ENCODE measurements at regions not wholly inside any gene's neighbourhood (a gene's known extent, or its start where the extent isn't known, plus 50 kb on each side); places are given as distances from the start of the nearest gene placed in this dataset.

DNA sequence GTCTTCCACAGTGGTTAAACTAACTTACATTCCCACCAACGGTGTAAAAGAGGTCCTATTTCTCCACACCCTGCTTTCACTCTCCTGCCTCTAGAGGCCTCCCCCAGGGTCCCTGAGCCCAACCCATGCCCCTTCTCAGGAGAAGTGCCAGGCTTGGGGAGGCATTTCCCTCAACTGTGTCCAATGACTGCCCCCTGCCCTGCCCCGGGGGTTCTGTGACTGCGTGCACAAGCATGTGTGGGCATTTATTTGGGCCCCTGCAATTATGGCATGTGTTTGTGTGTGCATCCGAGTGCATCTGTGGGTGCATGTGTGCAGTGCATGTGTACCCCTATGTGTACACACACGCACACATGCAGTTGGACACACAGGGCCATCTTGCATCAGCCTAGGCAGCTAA, 57.3 kb downstream of the INHBB start:
- no peak overlapping the region for H3K4me2 ChIP-seq (ENCODE audit: insufficient read depth in 1 of 2, low read depth in 2 of 2, low read length in 2 of 2)
- no peaks in the 10 kb centered on the region for H3K36me3 ChIP-seq (ENCODE audit: control insufficient read depth in 2 of 4, insufficient read depth in 4 of 4, low read length in 3 of 4)
- H2BK12ac ChIP-seq (ENCODE audit: low read depth, low read length), result no peak overlapping the region
- H3K56ac ChIP-seq (replicated peaks; ENCODE audit: insufficient read length, low read depth, low read length), result no peak overlapping the region
- H2AK5ac ChIP-seq (ENCODE audit: low read depth, low read length), result no peak overlapping the region
- no peaks in the 10 kb centered on the region for H3K79me1 ChIP-seq (ENCODE audit: low read depth, low read length)
- H2AFZ ChIP-seq (ENCODE audit: low read length), result no peak overlapping the region
- no peak overlapping the region for H2BK5ac ChIP-seq (ENCODE audit: low read depth, low read length)
- ChIA-PET CTCF (ENCODE audit: partially characterized antibody) (interaction anchor here (0.6 to 2.6 kb wide), 6 partner anchors 8 to 150 kb away, joined by 3 to 7 read pairs (median 5); no protein-coding TSS in a partner anchor), POLR2A (ENCODE audit: partially characterized antibody) (no interaction called here)
- H2BK15ac ChIP-seq (ENCODE audit: low read length), result 0 out of 2 replicates have a peak overlapping the region, but pooled peaks have one; percentile 92
- no peak overlapping the region for H3K4me3 ChIP-seq (ENCODE audit: extremely low read depth in 1 of 4, insufficient read depth in 2 of 4, low read depth in 3 of 4, low read length in 4 of 4)
- H4K20me1 ChIP-seq (replicated peaks in 1 of 2; ENCODE audit: control insufficient read depth in 1 of 2, insufficient read depth in 2 of 2, low read length in 2 of 2), result no peaks in the 10 kb centered on the region
- TF ChIP-seq MAFK (IDR thresholded peaks at IDR 0.05; ENCODE audit: low read depth, low read length), result no peak
- TF ChIP-seq EGR1 (IDR thresholded peaks at IDR 0.05; ENCODE audit: borderline replicate concordance, low read depth, low read length), result no peak
- no peak for TF ChIP-seq HDAC2 (IDR thresholded peaks at IDR 0.05; ENCODE audit: borderline replicate concordance in 1 of 2, low read depth in 2 of 2, low read length in 2 of 2)
- no peak for TF ChIP-seq SP4 (IDR thresholded peaks at IDR 0.05; ENCODE audit: low read length)
- TF ChIP-seq SAP30 (IDR thresholded peaks at IDR 0.05; ENCODE audit: insufficient read depth, insufficient replicate concordance, low read length), result no peak
- no peak for TF ChIP-seq TAF1 (IDR thresholded peaks at IDR 0.05; ENCODE audit: low read depth, low read length)
- TF ChIP-seq KDM1A (IDR thresholded peaks at IDR 0.05; ENCODE audit: borderline replicate concordance, low read length), result no peak
- no peak for TF ChIP-seq TAF7 (optimal IDR thresholded peaks at IDR 0.05; ENCODE audit: borderline replicate concordance, low read depth, low read length)
- TF ChIP-seq CREB1 (IDR thresholded peaks at IDR 0.05), result no peak
- TF ChIP-seq RNF2 (IDR thresholded peaks at IDR 0.05; ENCODE audit: borderline replicate concordance, low read depth, low read length, missing control alignments, poor library complexity, severe bottlenecking), result no peak
- TF ChIP-seq, protein P1, sequence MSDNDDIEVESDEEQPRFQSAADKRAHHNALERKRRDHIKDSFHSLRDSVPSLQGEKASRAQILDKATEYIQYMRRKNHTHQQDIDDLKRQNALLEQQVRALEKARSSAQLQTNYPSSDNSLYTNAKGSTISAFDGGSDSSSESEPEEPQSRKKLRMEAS (IDR thresholded peaks at IDR 0.05), result no peak
- TF ChIP-seq PHF8 (conservative IDR thresholded peaks at IDR 0.05; ENCODE audit: low read depth, low read length), result no peak
- TF ChIP-seq, protein P2, sequence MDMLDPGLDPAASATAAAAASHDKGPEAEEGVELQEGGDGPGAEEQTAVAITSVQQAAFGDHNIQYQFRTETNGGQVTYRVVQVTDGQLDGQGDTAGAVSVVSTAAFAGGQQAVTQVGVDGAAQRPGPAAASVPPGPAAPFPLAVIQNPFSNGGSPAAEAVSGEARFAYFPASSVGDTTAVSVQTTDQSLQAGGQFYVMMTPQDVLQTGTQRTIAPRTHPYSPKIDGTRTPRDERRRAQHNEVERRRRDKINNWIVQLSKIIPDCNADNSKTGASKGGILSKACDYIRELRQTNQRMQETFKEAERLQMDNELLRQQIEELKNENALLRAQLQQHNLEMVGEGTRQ (IDR thresholded peaks at IDR 0.05; ENCODE audit: low read length), result no peak
- H4K91ac ChIP-seq (replicated peaks; ENCODE audit: insufficient read length, low read length), result no peak overlapping the region
- H3K23me2 ChIP-seq (ENCODE audit: low read depth, low read length), result no peaks in the 10 kb centered on the region
- H3K9me3 ChIP-seq (ENCODE audit: insufficient read depth in 2 of 2, low read depth in 1 of 2, low read length in 1 of 2), result no peaks in the 10 kb centered on the region
- H3K27me3 ChIP-seq (replicated peaks in 1 of 4; ENCODE audit: control insufficient read depth in 3 of 4, extremely low read depth in 1 of 4, insufficient read depth in 3 of 4, low read length in 3 of 4), result peaks cover 0 to 3% (median 0%) of the 10 kb centered on the region in 4 experiments; a peak in 1 of 7 replicates
- no peak overlapping the region for H4K5ac ChIP-seq (ENCODE audit: insufficient read length, low read depth, low read length)
- H3K9ac ChIP-seq (replicated peaks in 1 of 4; ENCODE audit: extremely low read depth in 1 of 4, low read depth in 3 of 4, low read length in 3 of 4), result no peak overlapping the region
- H4K8ac ChIP-seq (ENCODE audit: extremely low read depth, insufficient read depth, low read length), result no peak overlapping the region
- 88% methylated on average over 5 of the region's 5 CpGs; no CpG with 5 or more reads in 1 of the 2 experiments for WGBS, 2 experiments (ENCODE audit: extremely low coverage in 1 of 2, insufficient coverage in 1 of 2, insufficient read length in 1 of 2, insufficient replicate concordance in 2 of 2, low coverage in 1 of 2, low lambda C conversion rate in 2 of 2, missing lambda C conversion rate in 1 of 2)
- no peaks in the 10 kb centered on the region for H3K79me2 ChIP-seq (ENCODE audit: control insufficient read depth in 1 of 2, insufficient read depth in 2 of 2, low read length in 2 of 2)
- H3K14ac ChIP-seq (ENCODE audit: insufficient read length), result no peak overlapping the region
- H3K23ac ChIP-seq (ENCODE audit: insufficient read length), result no peak overlapping the region
- no peak overlapping the region for H3K4ac ChIP-seq (replicated peaks; ENCODE audit: insufficient read length, low read depth, low read length)
- DNase-seq (ENCODE audit: low read depth in 1 of 2, low spot score in 2 of 2) (no peak), FAIRE-seq (no peak)
- no peak overlapping the region for H2BK120ac ChIP-seq (replicated peaks; ENCODE audit: low read depth, low read length)
- H2BK20ac ChIP-seq (ENCODE audit: low read length), result 0 out of 2 replicates have a peak overlapping the region, but pooled peaks have one; percentile 86
- no peak overlapping the region for H3K18ac ChIP-seq (ENCODE audit: extremely low read depth, low read length)
- no peak overlapping the region for H3K27ac ChIP-seq (ENCODE audit: low read depth, low read length)
- H3K4me1 ChIP-seq (replicated peaks in 1 of 4; ENCODE audit: control insufficient read depth in 3 of 4, insufficient read depth in 4 of 4, low read length in 3 of 4), result peaks cover 0 to 2% (median 0%) of the 10 kb centered on the region in 4 experiments; a peak in 3 of 7 replicates
